ENCODE measurements at regions not wholly inside any gene's neighbourhood (a gene's known extent, or its start where the extent isn't known, plus 50 kb on each side); places are given as distances from the start of the nearest gene placed in this dataset.

GRCh38 chr2:217667512-217667911, 335.3 kb downstream of the TNS1 start:
- no TSS peak for BruUV-seq (replicated peaks)
- no peak for TF ChIP-seq CTCF (conservative IDR thresholded peaks at IDR 0.05; ENCODE audit: low read length)
- no peak for TF ChIP-seq EZH2phosphoT487 (IDR thresholded peaks at IDR 0.05; ENCODE audit: borderline replicate concordance, low read depth, low read length)
- Histone ChIP-seq H3K4me1 (ENCODE audit: insufficient read depth, low read length, poor library complexity, severe bottlenecking) (no peaks in the 10 kb centered on the region), H3K36me3 (ENCODE audit: insufficient read depth, low read length) (no peaks in the 10 kb centered on the region), H3K4me3 (ENCODE audit: low read depth, low read length, poor library complexity, severe bottlenecking) (no peak overlapping the region), H3K27ac (ENCODE audit: low read depth, low read length, poor library complexity, severe bottlenecking) (no peak overlapping the region), H3K79me2 (ENCODE audit: insufficient read depth, low read depth, low read length) (no peaks in the 10 kb centered on the region), H3K4me2 (ENCODE audit: low read length) (no peak overlapping the region), H3K9me2 (ENCODE audit: insufficient read depth, low read length) (no peaks in the 10 kb centered on the region), H2AFZ (ENCODE audit: low read length) (no peak overlapping the region), H4K20me1 (ENCODE audit: insufficient read depth, low read length) (no peaks in the 10 kb centered on the region), H3K9me3 (ENCODE audit: low read length) (no peaks in the 10 kb centered on the region)
- no peak for DNase-seq (ENCODE audit: low spot score)
- CTCF ChIA-PET (ENCODE audit: unreplicated experiment) = no interaction called here
- POLR2A ChIA-PET = no interaction called here
- intact Hi-C loops (cut with micrococcal nuclease; ENCODE audit: unreplicated experiment) = no loop called here

GRCh38 chr2:217667035-217667434, 335.8 kb downstream of the TNS1 start:
- BruUV-seq (replicated peaks) = no TSS peak
- TF ChIP-seq CTCF (conservative IDR thresholded peaks at IDR 0.05; ENCODE audit: low read length) = no peak
- no peak for TF ChIP-seq EZH2phosphoT487 (IDR thresholded peaks at IDR 0.05; ENCODE audit: borderline replicate concordance, low read depth, low read length)
- H3K36me3 ChIP-seq (ENCODE audit: insufficient read depth, low read length) = no peaks in the 10 kb centered on the region
- intact Hi-C loops (cut with micrococcal nuclease; ENCODE audit: unreplicated experiment) = no loop called here
- POLR2A ChIA-PET = no interaction called here
- CTCF ChIA-PET (ENCODE audit: unreplicated experiment) = interaction anchor here (1.1 kb wide), 1 partner anchor 12 kb away, joined by 4 read pairs; no protein-coding TSS in a partner anchor
- H4K20me1 ChIP-seq (ENCODE audit: insufficient read depth, low read length) = no peaks in the 10 kb centered on the region
- DNase-seq (ENCODE audit: low spot score) = no peak
- H3K79me2 ChIP-seq (ENCODE audit: insufficient read depth, low read depth, low read length) = no peaks in the 10 kb centered on the region
- no peaks in the 10 kb centered on the region for H3K9me3 ChIP-seq (ENCODE audit: low read length)
- no peak overlapping the region for H2AFZ ChIP-seq (ENCODE audit: low read length)
- H3K4me2 ChIP-seq (ENCODE audit: low read length) = no peak overlapping the region
- no peak overlapping the region for H3K27ac ChIP-seq (ENCODE audit: low read depth, low read length, poor library complexity, severe bottlenecking)
- H3K4me1 ChIP-seq (ENCODE audit: insufficient read depth, low read length, poor library complexity, severe bottlenecking) = no peaks in the 10 kb centered on the region
- H3K9me2 ChIP-seq (ENCODE audit: insufficient read depth, low read length) = no peaks in the 10 kb centered on the region
- no peak overlapping the region for H3K4me3 ChIP-seq (ENCODE audit: low read depth, low read length, poor library complexity, severe bottlenecking)

- intact Hi-C loops (cut with micrococcal nuclease; ENCODE audit: unreplicated experiment) = no loop called here
- Histone ChIP-seq H3K9me2 (ENCODE audit: insufficient read depth, low read length) (no peaks in the 10 kb centered on the region), H2AFZ (ENCODE audit: low read length) (no peak overlapping the region), H4K20me1 (ENCODE audit: insufficient read depth, low read length) (no peaks in the 10 kb centered on the region), H3K4me3 (ENCODE audit: low read depth, low read length, poor library complexity, severe bottlenecking) (no peak overlapping the region), H3K9me3 (ENCODE audit: low read length) (no peaks in the 10 kb centered on the region), H3K4me1 (ENCODE audit: insufficient read depth, low read length, poor library complexity, severe bottlenecking) (no peaks in the 10 kb centered on the region), H3K79me2 (ENCODE audit: insufficient read depth, low read depth, low read length) (no peaks in the 10 kb centered on the region), H3K36me3 (ENCODE audit: insufficient read depth, low read length) (no peaks in the 10 kb centered on the region), H3K27ac (ENCODE audit: low read depth, low read length, poor library complexity, severe bottlenecking) (no peak overlapping the region), H3K4me2 (ENCODE audit: low read length) (no peak overlapping the region)
- BruUV-seq (replicated peaks) = no TSS peak
- ChIA-PET POLR2A (interaction anchor here (0.9 kb wide), 1 partner anchor 10 kb away, joined by 3 read pairs; no protein-coding TSS in a partner anchor), CTCF (ENCODE audit: unreplicated experiment) (interaction anchor here (1.1 kb wide), 1 partner anchor 11 kb away, joined by 4 read pairs; no protein-coding TSS in a partner anchor)
- no peak for DNase-seq (ENCODE audit: low spot score)
- TF ChIP-seq CTCF (conservative IDR thresholded peaks at IDR 0.05; ENCODE audit: low read length) (no peak), EZH2phosphoT487 (IDR thresholded peaks at IDR 0.05; ENCODE audit: borderline replicate concordance, low read depth, low read length) (no peak)
These were observed 336.5 kb downstream of the TNS1 start for GRCh38 chr2:217666338-217666737.
